ENCODE measurements at regions not wholly inside any gene's neighbourhood (a gene's known extent, or its start where the extent isn't known, plus 50 kb on each side); places are given as distances from the start of the nearest gene placed in this dataset.
"Not testable (repeated sequence)": the region's sequence is repeated elsewhere in the genome, so short reads cannot be mapped to it uniquely, and the experiment has no call there.

- peaks cover 3% of the 10 kb centered on the region for H3K9me3 Mint-ChIP-seq (ENCODE audit: unreplicated experiment)
- H3K36me3 Mint-ChIP-seq (ENCODE audit: low read depth, unreplicated experiment) = no peaks in the 10 kb centered on the region
- H3K4me3 Mint-ChIP-seq (ENCODE audit: unreplicated experiment) = no peak overlapping the region
These were observed 84.0 kb upstream of the TMEM132D start for GRCh38 chr12:129987841-129988240.

GRCh38 chr12:129994634-129995033, 90.8 kb upstream of the TMEM132D start:
- no peak overlapping the region for H3K27ac ChIP-seq (ENCODE audit: low read depth, low read length)
- no peaks in the 10 kb centered on the region for H3K36me3 Mint-ChIP-seq (ENCODE audit: low read depth, unreplicated experiment)
- no peaks in the 10 kb centered on the region for H3K79me2 ChIP-seq (ENCODE audit: insufficient read depth, low read length)
- H3K4me3 ChIP-seq (ENCODE audit: insufficient read depth, low read depth, low read length) = no peak overlapping the region
- no peak overlapping the region for H3K27ac Mint-ChIP-seq (ENCODE audit: unreplicated experiment)
- H3K27me3 Mint-ChIP-seq (ENCODE audit: low read depth, unreplicated experiment) = no peaks in the 10 kb centered on the region
- peaks cover 3% of the 10 kb centered on the region for H3K9me3 ChIP-seq (ENCODE audit: insufficient read depth, low read depth, low read length)
- H4K20me1 ChIP-seq (ENCODE audit: insufficient read depth, low read length) = no peaks in the 10 kb centered on the region
- H2AFZ ChIP-seq (ENCODE audit: low read depth, low read length) = no peak overlapping the region
- FAIRE-seq = no peak
- no peaks in the 10 kb centered on the region for H3K36me3 ChIP-seq (ENCODE audit: insufficient read depth, low read length)
- H3K9ac ChIP-seq (ENCODE audit: low read length) = no peak overlapping the region
- H3K4me1 ChIP-seq (ENCODE audit: insufficient read depth, low read length) = no peaks in the 10 kb centered on the region
- no peaks in the 10 kb centered on the region for H3K4me1 Mint-ChIP-seq (ENCODE audit: low read depth, unreplicated experiment)
- no peak for DNase-seq (ENCODE audit: low read depth)
- no peak for TF ChIP-seq CTCF (IDR thresholded peaks at IDR 0.05; ENCODE audit: insufficient read depth, low read depth, low read length)
- TF ChIP-seq EZH2 (IDR thresholded peaks at IDR 0.05; ENCODE audit: insufficient read depth, low read length) = no peak
- no peak overlapping the region for H3K4me3 Mint-ChIP-seq (ENCODE audit: unreplicated experiment)
- peaks cover 8% of the 10 kb centered on the region for H3K9me3 Mint-ChIP-seq (ENCODE audit: unreplicated experiment)
- no peaks in the 10 kb centered on the region for H3K27me3 ChIP-seq (ENCODE audit: insufficient read depth, low read length)
- H3K4me2 ChIP-seq (ENCODE audit: low read length) = no peak overlapping the region

More at GRCh38 chr12:129987841-129988240, 84.0 kb upstream of the TMEM132D start:
- Histone ChIP-seq H4K20me1 (ENCODE audit: insufficient read depth, low read length) (no peaks in the 10 kb centered on the region), H3K36me3 (ENCODE audit: insufficient read depth, low read length) (no peaks in the 10 kb centered on the region), H3K27ac (ENCODE audit: low read depth, low read length) (no peak overlapping the region), H3K4me3 (ENCODE audit: insufficient read depth, low read depth, low read length) (no peak overlapping the region), H3K79me2 (ENCODE audit: insufficient read depth, low read length) (no peaks in the 10 kb centered on the region), H2AFZ (ENCODE audit: low read depth, low read length) (no peak overlapping the region), H3K9ac (ENCODE audit: low read length) (no peak overlapping the region), H3K4me1 (ENCODE audit: insufficient read depth, low read length) (no peaks in the 10 kb centered on the region), H3K4me2 (ENCODE audit: low read length) (no peak overlapping the region), H3K9me3 (ENCODE audit: insufficient read depth, low read depth, low read length) (peaks cover 8% of the 10 kb centered on the region), H3K27me3 (ENCODE audit: insufficient read depth, low read length) (no peaks in the 10 kb centered on the region)
- Mint-ChIP-seq H3K27me3 (ENCODE audit: low read depth, unreplicated experiment) (no peaks in the 10 kb centered on the region), H3K27ac (ENCODE audit: unreplicated experiment) (no peak overlapping the region), H3K4me1 (ENCODE audit: low read depth, unreplicated experiment) (no peaks in the 10 kb centered on the region)
- FAIRE-seq (no peak), DNase-seq (ENCODE audit: low read depth) (no peak)
- TF ChIP-seq EZH2 (IDR thresholded peaks at IDR 0.05; ENCODE audit: insufficient read depth, low read length) = no peak
- no peak for TF ChIP-seq CTCF (IDR thresholded peaks at IDR 0.05; ENCODE audit: insufficient read depth, low read depth, low read length)

- Histone ChIP-seq H3K9me3 (ENCODE audit: insufficient read depth, low read depth, low read length) (no peaks in the 10 kb centered on the region), H3K4me3 (ENCODE audit: insufficient read depth, low read depth, low read length) (no peak overlapping the region), H3K79me2 (ENCODE audit: insufficient read depth, low read length) (no peaks in the 10 kb centered on the region), H3K27ac (ENCODE audit: low read depth, low read length) (no peak overlapping the region), H3K36me3 (ENCODE audit: insufficient read depth, low read length) (no peaks in the 10 kb centered on the region), H3K4me2 (ENCODE audit: low read length) (no peak overlapping the region), H4K20me1 (ENCODE audit: insufficient read depth, low read length) (no peaks in the 10 kb centered on the region), H3K9ac (ENCODE audit: low read length) (no peak overlapping the region), H3K27me3 (ENCODE audit: insufficient read depth, low read length) (no peaks in the 10 kb centered on the region), H3K4me1 (ENCODE audit: insufficient read depth, low read length) (no peaks in the 10 kb centered on the region), H2AFZ (ENCODE audit: low read depth, low read length) (no peak overlapping the region)
- TF ChIP-seq EZH2 (IDR thresholded peaks at IDR 0.05; ENCODE audit: insufficient read depth, low read length) (no peak), CTCF (IDR thresholded peaks at IDR 0.05; ENCODE audit: insufficient read depth, low read depth, low read length) (no peak)
- DNase-seq (ENCODE audit: low read depth) (no peak), FAIRE-seq (no peak)
- Mint-ChIP-seq H3K27ac (ENCODE audit: unreplicated experiment) (no peak overlapping the region), H3K9me3 (ENCODE audit: unreplicated experiment) (peaks cover 20% of the 10 kb centered on the region), H3K27me3 (ENCODE audit: low read depth, unreplicated experiment) (no peaks in the 10 kb centered on the region), H3K36me3 (ENCODE audit: low read depth, unreplicated experiment) (no peaks in the 10 kb centered on the region), H3K4me1 (ENCODE audit: low read depth, unreplicated experiment) (no peaks in the 10 kb centered on the region), H3K4me3 (ENCODE audit: unreplicated experiment) (no peak overlapping the region)
These were observed 93.4 kb upstream of the TMEM132D start for GRCh38 chr12:129997239-129997638.

GRCh38 chr12:130004310-130004877, 100.6 kb upstream of the TMEM132D start:
- H3K4me3 Mint-ChIP-seq (ENCODE audit: unreplicated experiment); H3K27ac ChIP-seq (ENCODE audit: low read depth, low read length); DNase-seq (ENCODE audit: low read depth); H3K4me1 Mint-ChIP-seq (ENCODE audit: low read depth, unreplicated experiment); H3K27me3 ChIP-seq (ENCODE audit: insufficient read depth, low read length); H3K36me3 ChIP-seq (ENCODE audit: insufficient read depth, low read length); H3K4me1 ChIP-seq (ENCODE audit: insufficient read depth, low read length); H3K27me3 Mint-ChIP-seq (ENCODE audit: low read depth, unreplicated experiment); H3K9me3 ChIP-seq (ENCODE audit: insufficient read depth, low read depth, low read length); H3K79me2 ChIP-seq (ENCODE audit: insufficient read depth, low read length); H3K36me3 Mint-ChIP-seq (ENCODE audit: low read depth, unreplicated experiment); H3K4me3 ChIP-seq (ENCODE audit: insufficient read depth, low read depth, low read length); H4K20me1 ChIP-seq (ENCODE audit: insufficient read depth, low read length); H3K4me2 ChIP-seq (ENCODE audit: low read length); H2AFZ ChIP-seq (ENCODE audit: low read depth, low read length); H3K27ac Mint-ChIP-seq (ENCODE audit: unreplicated experiment); H3K9ac ChIP-seq (ENCODE audit: low read length); FAIRE-seq: not testable (repeated sequence)
- peaks cover 20% of the 10 kb centered on the region for H3K9me3 Mint-ChIP-seq (ENCODE audit: unreplicated experiment)
